Liver (tissue), 3 donors: ENCODE measurements at regions not wholly inside any gene's neighbourhood (a gene's known extent, or its start where the extent isn't known, plus 50 kb on each side); places are given as distances from the start of the nearest gene placed in this dataset.

Experiments
- EGR1 ChIP-seq, 2 donors: IDR thresholded peaks; 2 replicates each; pipeline ENCODE4 v1.6.1; 2016 to 2018; ENCODE audit warnings: antibody characterized with exemption in 2 of 2, low read depth in 2 of 2
- FOXA1 ChIP-seq: IDR thresholded peaks from 2 replicates; pipeline ENCODE4 v1.6.1; 2016; ENCODE audit warnings: antibody characterized with exemption
- GABPA ChIP-seq, 2 donors: IDR thresholded peaks in 1 of 2; conservative IDR thresholded peaks in 1 of 2; 2 replicates each; pipeline ENCODE4 v1.6.1; 2016; ENCODE audit warnings: antibody characterized with exemption in 2 of 2, mild to moderate bottlenecking in 1 of 2, moderate library complexity in 1 of 2
- RAD21 ChIP-seq, 2 donors: IDR thresholded peaks; 2 replicates each; pipeline ENCODE4 v1.6.1; 2016; ENCODE audit warnings: antibody characterized with exemption in 2 of 2, mild to moderate bottlenecking in 2 of 2
- RXRA ChIP-seq, 2 donors: IDR thresholded peaks; 2 replicates each; pipeline ENCODE4 v1.6.1; 2017 to 2018; ENCODE audit warnings: antibody characterized with exemption in 2 of 2, mild to moderate bottlenecking in 1 of 2
- SP1 ChIP-seq: IDR thresholded peaks from 2 replicates; pipeline ENCODE4 v1.6.1; 2018; ENCODE audit warnings: antibody characterized with exemption, mild to moderate bottlenecking
- YY1 ChIP-seq: IDR thresholded peaks from 2 replicates; pipeline ENCODE4 v1.6.1; 2016; ENCODE audit warnings: antibody characterized with exemption, mild to moderate bottlenecking
- TF ChIP-seq, protein P1 (sequence below): fragments of 150-350 bp; IDR thresholded peaks from 2 replicates; pipeline ENCODE4 v1.5.1; 2017; ENCODE audit warnings: improper control_type of control experiment, low read depth, low read length; ENCODE audit not compliant: missing input control
- TF ChIP-seq, protein P2 (sequence below): IDR thresholded peaks from 2 replicates; pipeline ENCODE4 v1.6.1; 2016; ENCODE audit warnings: antibody characterized with exemption
- TF ChIP-seq, protein P3 (sequence below): IDR thresholded peaks from 2 replicates; pipeline ENCODE4 v1.6.1; 2016; ENCODE audit warnings: antibody characterized with exemption, mild to moderate bottlenecking
- donor health status: healthy.
- donor health status: healthy.

DNA sequence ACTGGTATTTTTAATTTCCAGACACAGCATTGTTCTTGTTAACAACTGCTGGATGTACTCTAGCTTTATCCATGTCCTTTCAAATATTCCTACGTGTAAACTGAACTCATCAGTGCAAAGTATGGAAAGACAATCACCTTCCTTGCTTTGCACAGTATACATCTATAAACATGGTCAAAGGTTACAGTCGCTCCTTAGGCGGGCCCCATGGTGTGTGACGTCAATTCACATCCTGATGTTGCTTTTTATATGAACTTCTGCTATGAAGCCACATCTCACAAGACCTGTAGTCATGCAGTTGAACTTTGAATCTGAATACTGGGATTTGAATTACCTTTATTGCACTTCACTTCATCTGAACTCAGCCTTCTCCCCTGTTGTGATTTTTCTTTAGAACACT, 447.6 kb upstream of the PSMD7 start:
- TF ChIP-seq SP1, result no peak
- TF ChIP-seq, protein P1, sequence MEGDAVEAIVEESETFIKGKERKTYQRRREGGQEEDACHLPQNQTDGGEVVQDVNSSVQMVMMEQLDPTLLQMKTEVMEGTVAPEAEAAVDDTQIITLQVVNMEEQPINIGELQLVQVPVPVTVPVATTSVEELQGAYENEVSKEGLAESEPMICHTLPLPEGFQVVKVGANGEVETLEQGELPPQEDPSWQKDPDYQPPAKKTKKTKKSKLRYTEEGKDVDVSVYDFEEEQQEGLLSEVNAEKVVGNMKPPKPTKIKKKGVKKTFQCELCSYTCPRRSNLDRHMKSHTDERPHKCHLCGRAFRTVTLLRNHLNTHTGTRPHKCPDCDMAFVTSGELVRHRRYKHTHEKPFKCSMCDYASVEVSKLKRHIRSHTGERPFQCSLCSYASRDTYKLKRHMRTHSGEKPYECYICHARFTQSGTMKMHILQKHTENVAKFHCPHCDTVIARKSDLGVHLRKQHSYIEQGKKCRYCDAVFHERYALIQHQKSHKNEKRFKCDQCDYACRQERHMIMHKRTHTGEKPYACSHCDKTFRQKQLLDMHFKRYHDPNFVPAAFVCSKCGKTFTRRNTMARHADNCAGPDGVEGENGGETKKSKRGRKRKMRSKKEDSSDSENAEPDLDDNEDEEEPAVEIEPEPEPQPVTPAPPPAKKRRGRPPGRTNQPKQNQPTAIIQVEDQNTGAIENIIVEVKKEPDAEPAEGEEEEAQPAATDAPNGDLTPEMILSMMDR, result no peak
- TF ChIP-seq, protein P2, sequence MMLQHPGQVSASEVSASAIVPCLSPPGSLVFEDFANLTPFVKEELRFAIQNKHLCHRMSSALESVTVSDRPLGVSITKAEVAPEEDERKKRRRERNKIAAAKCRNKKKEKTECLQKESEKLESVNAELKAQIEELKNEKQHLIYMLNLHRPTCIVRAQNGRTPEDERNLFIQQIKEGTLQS, result no peak
- TF ChIP-seq, protein P3, sequence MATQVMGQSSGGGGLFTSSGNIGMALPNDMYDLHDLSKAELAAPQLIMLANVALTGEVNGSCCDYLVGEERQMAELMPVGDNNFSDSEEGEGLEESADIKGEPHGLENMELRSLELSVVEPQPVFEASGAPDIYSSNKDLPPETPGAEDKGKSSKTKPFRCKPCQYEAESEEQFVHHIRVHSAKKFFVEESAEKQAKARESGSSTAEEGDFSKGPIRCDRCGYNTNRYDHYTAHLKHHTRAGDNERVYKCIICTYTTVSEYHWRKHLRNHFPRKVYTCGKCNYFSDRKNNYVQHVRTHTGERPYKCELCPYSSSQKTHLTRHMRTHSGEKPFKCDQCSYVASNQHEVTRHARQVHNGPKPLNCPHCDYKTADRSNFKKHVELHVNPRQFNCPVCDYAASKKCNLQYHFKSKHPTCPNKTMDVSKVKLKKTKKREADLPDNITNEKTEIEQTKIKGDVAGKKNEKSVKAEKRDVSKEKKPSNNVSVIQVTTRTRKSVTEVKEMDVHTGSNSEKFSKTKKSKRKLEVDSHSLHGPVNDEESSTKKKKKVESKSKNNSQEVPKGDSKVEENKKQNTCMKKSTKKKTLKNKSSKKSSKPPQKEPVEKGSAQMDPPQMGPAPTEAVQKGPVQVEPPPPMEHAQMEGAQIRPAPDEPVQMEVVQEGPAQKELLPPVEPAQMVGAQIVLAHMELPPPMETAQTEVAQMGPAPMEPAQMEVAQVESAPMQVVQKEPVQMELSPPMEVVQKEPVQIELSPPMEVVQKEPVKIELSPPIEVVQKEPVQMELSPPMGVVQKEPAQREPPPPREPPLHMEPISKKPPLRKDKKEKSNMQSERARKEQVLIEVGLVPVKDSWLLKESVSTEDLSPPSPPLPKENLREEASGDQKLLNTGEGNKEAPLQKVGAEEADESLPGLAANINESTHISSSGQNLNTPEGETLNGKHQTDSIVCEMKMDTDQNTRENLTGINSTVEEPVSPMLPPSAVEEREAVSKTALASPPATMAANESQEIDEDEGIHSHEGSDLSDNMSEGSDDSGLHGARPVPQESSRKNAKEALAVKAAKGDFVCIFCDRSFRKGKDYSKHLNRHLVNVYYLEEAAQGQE, result no peak
- TF ChIP-seq EGR1 (IDR thresholded peaks at IDR 0.05; ENCODE audit: low read depth in 2 of 2), result no peak
- TF ChIP-seq RAD21 (IDR thresholded peaks at IDR 0.05), result no peak
- no peak for TF ChIP-seq RXRA (IDR thresholded peaks at IDR 0.05)
- TF ChIP-seq YY1, result no peak
- TF ChIP-seq FOXA1, result no peak
- no peak for TF ChIP-seq GABPA (IDR thresholded peaks at IDR 0.05 in 1 of 2, conservative IDR thresholded peaks at IDR 0.05 in 1 of 2)
